Activated T-cell treated with anti-CD3 and anti-CD28 coated beads for 1 hour (primary cell): ENCODE measurements at regions not wholly inside any gene's neighbourhood (a gene's known extent, or its start where the extent isn't known, plus 50 kb on each side); places are given as distances from the start of the nearest gene placed in this dataset.

ENCODE experiments used
- DNase-seq: peaks from one replicate; pipeline ENCODE4 v3.0.0-alpha.2; 2020; ENCODE audit warnings: low read depth

DNA sequence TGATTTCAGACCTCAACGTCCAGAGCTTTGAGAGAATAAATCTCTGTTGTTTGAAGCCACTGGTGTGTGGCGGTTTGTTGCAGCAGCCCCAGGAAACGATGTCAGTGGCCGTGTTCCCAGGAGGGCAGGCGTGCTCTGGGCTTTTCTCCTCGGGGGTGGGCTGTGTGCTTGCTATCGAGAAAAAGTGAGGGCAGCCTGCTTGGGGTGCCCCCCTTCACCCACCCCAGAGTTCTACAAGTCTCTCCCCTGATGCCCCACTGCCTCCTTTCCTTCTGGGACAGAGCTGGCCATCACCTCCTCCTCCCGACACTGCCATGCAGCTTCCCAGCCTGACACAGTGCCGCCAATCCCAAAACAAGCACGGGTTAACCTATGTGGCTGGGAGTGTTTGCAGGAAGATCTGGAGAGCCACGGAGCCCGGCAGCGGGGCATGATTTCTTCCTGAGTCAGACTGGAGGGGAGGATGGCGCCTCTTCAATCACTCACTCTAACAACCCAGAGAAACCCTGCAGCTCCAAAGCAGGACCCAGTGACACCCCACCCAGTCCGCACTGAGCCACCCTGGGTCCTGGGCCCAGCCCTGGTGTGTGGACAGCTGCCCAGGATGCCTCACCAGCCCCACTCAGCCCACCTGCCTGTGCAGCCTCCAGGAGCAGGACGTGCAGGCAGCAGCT is 213.7 kb upstream of the RAB6C start:
- no peak for DNase-seq

DNA sequence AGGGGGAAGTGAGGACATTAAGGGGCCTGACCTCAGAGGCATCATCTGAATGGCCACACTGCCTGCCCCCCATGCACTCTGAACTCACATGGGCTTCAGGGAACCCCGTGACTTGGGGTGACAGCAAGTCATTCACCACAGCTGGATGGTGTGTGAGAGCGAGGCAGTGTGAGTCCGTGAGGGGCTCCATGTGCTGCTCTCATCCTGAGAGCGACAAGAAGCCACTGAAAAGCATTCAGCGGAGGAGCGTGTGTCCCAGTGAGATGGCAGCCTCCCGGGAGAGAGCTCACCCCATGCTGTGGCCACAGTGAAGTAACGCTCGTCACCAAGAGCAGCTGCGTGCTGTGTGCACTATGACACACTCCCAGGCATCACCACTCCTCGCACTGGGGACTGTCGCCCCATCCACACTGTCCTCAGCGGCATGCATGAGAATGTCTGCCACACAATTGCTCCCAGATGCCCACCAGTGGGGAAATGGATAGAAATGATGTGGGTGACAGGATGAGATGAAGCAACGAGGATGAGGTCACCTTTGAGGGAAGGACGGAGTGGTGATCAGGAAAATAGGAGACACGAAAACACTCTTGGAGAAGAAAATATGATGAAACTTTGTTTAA is 213.0 kb upstream of the RAB6C start:
- no peak for DNase-seq

DNA sequence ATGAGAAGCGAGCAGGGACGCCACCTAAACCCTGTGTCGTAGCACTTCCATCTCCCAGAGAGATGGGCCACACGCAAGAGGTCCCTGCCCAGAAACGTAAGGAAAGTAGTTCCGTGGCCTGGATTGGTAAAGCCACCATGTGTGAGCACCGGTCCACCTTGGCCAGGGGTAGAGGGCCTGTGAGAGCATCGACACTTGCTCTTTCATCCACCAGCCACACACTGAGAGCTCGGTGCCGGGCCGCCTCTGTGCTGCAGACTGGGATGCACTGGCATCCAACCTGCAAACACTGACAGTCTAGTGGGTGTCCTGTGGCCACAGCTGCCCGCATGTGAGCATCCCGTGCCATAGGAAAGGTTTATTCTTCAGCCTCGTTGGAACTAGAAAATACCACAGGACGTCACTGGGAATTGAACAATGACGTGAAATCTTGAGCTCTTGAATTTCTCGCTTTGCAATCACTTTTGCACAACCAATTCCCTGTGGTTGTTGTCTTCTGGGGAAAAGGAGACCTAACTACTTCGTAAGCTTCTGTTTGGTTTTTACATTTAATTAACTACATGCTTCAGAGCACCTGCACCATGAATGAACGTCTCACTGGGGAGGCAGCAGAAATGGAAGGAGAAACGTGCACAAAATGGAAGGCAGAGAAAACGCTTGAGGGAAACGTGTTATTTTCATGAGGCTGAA is 212.0 kb upstream of the RAB6C start:
- DNase-seq = no peak

DNA sequence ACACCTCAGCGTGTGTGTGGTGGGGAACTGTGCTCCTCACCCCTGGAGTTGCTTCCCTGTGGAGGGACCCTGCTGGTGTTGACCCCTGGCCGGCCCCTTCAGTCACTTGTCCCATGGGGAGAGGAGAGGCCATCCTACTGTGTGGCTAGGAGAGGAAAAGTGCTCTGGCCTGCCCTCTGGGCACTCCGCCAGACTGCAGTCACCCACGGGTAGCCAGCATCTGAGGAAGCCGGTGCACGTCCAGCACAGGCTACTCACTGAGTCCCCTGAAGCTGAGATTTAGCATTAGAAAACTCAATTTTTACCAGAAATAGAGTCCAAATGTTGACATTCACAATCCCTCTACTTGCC is 211.5 kb upstream of the RAB6C start:
- DNase-seq = no peak

DNA sequence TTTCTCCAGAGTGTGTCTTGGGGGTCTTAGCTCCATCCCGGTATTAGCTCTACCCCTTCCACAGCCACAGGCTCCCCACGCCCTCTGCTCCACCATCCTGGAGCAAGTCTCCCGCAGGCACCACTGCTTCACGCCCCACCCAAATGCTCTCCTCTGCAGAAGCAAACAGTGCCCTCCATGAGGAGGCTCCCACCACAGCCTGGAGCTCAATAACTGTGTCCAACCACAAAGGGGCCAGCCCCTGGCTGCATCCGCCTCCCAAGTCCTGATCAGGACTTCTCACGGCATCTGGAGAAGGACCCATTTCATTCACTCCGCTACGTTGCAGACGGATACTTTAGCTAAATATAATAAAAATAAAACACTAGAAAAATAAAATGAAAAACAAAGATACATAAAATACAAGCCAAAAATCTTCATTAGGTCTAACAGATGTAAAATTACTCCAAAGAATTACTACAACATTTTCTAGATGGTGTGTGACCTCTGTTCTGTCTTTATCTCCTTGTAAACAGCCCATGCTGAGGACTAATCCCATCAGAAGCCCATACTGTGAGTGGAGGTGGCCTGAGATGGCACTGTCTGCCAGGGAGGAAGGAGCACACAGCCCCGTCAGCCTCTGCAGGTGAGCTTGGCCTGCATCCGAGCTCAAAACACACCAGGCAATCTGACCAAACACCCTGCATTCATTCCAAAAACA is 210.8 kb upstream of the RAB6C start:
- no peak for DNase-seq

GRCh38 chr2:129769185-129769991 is 210.1 kb upstream of the RAB6C start:
- DNase-seq = no peak

DNA sequence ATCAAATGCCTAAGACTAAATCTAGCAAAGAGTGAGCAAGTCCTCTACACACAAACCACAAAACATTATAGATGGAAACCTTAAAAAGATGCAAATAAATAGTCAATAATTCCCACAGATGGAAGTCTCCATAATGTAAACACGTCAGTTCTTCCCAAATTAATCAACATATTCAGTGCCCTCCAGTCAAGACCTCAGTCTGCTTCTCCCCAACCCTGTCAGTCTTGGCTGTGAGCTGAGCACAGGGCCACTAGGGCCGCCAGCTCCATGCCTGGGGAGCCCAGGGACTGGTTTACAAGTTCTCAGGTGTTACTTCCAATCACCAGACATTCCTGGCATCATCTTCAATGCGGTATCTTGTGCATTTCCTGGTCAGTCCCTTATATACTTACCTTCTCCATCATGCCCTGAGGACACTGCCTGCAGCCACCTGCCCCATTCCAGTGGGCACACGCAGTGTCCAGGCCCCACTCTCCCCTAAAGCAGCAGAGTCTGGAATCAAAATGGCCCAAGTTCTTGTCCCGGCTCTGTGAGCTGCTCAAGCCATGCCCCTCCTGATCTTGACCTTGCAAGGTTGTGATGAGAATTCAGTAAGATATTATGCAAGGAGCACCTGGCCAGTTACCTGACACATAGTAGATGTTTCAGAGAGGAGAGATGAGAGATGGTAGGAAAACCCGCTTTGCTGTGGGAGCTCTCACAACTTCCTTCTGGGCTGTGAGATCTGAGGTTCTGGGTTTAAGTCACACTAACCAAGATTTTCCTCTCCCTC is 207.9 kb upstream of the RAB6C start:
- DNase-seq = no peak

GRCh38 chr2:129772190-129772579 is 207.3 kb upstream of the RAB6C start:
- DNase-seq = no peak

DNA sequence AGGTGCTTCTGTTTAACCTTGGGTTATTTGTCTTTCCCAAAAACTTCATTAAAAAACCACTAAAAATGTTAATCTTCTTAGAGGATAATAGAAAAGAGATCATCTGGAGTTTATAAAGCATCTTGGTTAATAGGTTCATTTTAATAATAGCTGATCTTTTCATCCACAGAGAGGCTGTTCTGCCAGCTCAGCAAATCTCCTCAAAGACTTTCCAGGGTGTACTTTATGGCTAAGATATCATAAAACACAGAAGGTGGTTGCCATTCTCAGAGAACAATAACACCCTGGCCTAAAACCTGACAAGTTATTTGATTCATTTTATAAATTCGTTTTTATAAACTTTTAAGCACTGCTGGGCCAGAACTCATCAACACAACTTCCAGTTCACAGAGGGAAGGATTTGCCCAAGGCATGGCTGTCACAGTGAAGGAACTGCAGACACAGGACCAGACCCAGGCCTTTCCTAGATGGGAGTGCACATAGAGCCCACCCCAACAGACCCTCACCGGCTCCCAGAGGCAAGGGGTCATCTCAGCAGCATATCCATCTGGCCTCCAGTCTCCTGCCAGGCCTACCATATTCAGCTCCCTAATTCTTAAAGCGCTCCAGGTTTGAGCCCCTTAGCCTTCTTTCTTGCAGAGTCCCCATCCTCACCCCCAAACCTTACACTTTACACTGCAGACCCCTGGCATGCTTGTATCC is 203.4 kb upstream of the RAB6C start:
- DNase-seq = no peak

DNA sequence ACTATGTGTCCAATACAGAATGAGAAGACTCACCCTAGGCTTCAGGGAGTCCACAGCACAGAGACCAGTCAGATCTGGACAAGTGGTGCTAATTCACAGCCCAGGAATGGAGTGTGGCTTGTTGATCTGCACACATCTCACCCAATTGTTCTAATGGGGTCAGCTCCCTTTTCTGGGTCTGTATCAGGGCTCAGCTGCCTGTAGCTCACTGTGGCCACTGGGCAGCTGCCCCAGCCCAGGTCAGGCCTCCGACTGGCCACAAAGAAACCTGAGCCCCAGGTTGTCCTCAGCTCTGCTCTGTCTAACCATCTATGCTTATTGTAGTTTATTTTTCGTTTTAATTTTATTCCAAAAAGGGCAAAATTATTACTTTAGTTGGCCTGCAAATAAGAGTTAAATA is 202.3 kb upstream of the RAB6C start:
- no peak for DNase-seq

- no peak for DNase-seq
Measured at GRCh38 chr2:129777762-129778583, 201.5 kb upstream of the RAB6C start.

DNA sequence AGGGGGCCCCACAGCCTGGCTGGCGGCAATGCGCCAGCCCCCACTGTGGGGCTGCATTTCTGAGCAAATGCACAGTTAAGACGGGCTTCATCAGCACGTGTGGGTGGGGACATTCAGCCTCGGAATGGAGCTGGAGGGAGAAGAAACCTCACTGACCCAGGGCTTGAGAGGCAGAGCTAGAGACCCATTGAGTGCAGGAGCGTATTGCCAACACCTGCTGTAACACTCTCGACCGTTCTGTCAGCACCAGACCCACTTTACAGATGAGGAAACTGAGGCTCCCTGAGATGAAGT is 200.9 kb upstream of the RAB6C start:
- DNase-seq = no peak

- no peak for DNase-seq
Measured at GRCh38 chr2:129779783-129780182, 199.7 kb upstream of the RAB6C start.

DNA sequence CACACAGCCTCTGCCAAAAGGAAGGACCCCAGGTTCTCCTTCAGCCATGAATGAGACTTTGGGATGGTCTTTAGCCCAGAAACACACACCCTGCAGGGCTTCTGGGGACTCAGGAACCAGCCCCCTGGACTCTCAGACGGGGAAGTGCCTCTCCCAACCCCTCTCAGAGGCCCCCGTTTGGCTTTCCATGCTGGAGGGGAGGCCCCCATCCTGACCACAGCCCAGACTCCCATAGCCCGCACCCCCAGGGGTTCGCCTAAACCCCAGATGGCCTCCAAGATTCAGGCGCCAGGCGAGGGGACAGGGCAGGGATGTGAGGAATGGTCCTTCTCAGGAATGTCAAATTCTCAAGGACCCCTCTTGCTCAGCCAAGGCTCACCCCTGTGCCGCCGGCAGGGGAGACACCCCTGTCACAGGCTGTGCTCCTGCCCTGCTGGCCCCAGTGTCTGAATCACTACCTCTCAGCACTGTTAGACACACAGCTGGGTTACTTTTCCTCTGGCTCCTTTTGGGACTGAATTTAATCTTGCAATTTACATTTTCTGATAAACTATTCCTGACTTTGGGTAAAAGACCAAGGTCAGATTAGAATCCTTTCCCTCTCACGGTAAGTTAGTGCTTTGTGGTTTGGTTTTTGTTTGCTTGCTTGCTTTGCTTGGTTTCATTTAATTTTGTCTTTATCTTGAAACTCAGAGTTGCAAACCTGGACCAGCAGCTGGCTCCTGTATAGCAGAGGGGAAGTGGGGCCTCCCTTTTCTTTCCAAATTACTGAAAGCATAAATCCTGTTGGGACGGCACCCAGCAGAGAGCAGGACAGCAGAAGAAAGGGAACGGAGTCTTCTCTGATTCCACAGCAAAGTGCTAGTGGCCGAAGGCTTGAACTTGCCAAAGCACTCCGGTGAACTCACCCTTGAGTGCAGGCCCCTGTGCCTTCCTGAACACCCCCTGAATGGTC is 198.9 kb upstream of the RAB6C start:
- DNase-seq = no peak

GRCh38 chr2:129781749-129782632 is 197.5 kb upstream of the RAB6C start:
- no peak for DNase-seq

DNA sequence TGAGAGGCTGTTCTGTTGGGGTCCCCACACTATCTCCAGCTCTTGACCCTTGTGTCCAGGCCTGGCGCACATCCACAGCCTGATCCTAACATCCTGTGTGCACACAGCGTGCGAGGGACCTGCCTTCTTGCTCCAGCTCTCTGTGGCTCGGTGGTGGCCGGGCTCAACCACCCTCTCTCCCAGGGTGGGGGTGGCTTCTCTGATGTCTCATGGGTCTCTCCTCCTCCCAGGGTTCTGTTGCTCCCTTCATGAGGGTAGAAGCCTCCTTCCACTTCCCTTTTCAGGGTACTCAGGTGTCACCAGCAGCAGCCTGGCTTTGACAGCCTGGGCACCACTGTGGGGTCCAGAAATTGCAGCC is 196.9 kb upstream of the RAB6C start:
- no peak for DNase-seq

- DNase-seq = no peak
Measured at GRCh38 chr2:129784486-129784885, 195.0 kb upstream of the RAB6C start.

DNA sequence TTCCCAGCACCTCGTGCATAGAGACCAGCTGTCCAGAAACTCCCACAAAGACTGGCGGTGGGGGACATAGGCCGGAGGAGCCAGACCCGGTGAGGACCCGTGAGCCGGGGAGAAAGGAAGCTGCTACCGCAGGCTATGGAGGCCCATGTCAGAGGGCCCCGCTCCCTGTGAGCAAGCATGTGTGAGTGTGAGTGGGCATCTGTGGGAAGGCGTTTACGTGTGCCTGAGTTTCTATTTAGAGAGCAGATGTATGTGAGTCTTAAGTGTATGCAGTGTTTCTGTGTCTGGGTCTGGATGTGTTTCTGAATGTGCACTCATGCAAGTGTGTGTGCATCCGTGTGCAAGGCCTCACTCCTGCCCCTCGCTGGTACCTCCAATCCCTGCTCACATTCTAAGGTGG is 187.8 kb upstream of the RAB6C start:
- no peak for DNase-seq
